ENCODE measurements at regions not wholly inside any gene's neighbourhood (a gene's known extent, or its start where the extent isn't known, plus 50 kb on each side); places are given as distances from the start of the nearest gene placed in this dataset.

DNA sequence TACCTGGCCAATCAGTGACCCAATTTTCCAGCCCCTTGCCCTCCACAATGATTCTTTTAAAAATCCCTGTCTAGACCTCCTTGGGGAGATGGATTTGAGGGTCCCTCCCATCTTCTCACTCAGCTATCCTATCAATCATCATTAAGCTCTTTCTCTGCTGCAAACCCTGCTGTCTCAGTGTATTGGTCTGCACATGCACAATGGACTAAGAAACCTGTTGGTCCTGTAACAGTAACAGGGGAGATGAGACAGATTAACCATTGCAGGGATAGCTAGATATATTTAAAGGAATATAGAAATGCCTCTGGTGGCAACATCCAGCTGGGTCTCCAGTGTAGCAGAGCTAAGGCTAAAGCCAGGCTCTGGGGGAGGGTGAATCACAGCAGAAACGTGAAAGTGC, 74.6 kb upstream of the CHRNA7 start:
- no peaks in the 10 kb centered on the region for H3K36me3 ChIP-seq (ENCODE audit: low read depth)
- TF ChIP-seq, protein P1, sequence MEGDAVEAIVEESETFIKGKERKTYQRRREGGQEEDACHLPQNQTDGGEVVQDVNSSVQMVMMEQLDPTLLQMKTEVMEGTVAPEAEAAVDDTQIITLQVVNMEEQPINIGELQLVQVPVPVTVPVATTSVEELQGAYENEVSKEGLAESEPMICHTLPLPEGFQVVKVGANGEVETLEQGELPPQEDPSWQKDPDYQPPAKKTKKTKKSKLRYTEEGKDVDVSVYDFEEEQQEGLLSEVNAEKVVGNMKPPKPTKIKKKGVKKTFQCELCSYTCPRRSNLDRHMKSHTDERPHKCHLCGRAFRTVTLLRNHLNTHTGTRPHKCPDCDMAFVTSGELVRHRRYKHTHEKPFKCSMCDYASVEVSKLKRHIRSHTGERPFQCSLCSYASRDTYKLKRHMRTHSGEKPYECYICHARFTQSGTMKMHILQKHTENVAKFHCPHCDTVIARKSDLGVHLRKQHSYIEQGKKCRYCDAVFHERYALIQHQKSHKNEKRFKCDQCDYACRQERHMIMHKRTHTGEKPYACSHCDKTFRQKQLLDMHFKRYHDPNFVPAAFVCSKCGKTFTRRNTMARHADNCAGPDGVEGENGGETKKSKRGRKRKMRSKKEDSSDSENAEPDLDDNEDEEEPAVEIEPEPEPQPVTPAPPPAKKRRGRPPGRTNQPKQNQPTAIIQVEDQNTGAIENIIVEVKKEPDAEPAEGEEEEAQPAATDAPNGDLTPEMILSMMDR (IDR thresholded peaks at IDR 0.05; ENCODE audit: poor library complexity, severe bottlenecking) = no peak
- H3K4me3 ChIP-seq (ENCODE audit: severe bottlenecking) = no peak overlapping the region
- no peak overlapping the region for H3K27ac ChIP-seq (ENCODE audit: poor library complexity, severe bottlenecking)
- no peaks in the 10 kb centered on the region for H3K4me1 ChIP-seq (ENCODE audit: insufficient read depth, poor library complexity, severe bottlenecking)
- peaks cover 14% of the 10 kb centered on the region for H3K27me3 ChIP-seq (ENCODE audit: insufficient read depth, poor library complexity, severe bottlenecking)
- no peaks in the 10 kb centered on the region for H3K9me3 ChIP-seq (ENCODE audit: severe bottlenecking)
- DNase-seq (ENCODE audit: low spot score) (no peak), ATAC-seq (ENCODE audit: low read depth) (no peak)

DNA sequence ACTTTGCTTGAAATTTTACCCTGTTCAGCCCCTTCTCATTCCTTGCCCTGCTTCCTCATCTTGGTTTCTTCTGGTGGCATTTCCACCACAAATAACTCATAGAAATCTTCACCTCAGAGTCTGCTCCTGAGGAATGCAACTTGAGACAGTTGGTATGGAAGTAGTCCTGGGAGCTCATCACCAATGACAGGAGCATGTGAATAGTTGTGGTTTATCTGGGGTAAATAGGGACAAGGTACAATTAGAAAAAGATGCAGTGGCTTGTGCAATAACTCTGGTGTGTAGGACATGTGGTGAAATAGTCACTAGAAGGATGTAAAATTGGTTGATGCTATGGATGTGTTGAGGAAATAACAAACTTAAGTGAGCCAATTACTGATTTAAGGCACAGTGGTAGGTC, 72.7 kb upstream of the CHRNA7 start:
- no peak for ATAC-seq (ENCODE audit: low read depth)
- TF ChIP-seq, protein P1 (IDR thresholded peaks at IDR 0.05; ENCODE audit: poor library complexity, severe bottlenecking) = no peak

DNA sequence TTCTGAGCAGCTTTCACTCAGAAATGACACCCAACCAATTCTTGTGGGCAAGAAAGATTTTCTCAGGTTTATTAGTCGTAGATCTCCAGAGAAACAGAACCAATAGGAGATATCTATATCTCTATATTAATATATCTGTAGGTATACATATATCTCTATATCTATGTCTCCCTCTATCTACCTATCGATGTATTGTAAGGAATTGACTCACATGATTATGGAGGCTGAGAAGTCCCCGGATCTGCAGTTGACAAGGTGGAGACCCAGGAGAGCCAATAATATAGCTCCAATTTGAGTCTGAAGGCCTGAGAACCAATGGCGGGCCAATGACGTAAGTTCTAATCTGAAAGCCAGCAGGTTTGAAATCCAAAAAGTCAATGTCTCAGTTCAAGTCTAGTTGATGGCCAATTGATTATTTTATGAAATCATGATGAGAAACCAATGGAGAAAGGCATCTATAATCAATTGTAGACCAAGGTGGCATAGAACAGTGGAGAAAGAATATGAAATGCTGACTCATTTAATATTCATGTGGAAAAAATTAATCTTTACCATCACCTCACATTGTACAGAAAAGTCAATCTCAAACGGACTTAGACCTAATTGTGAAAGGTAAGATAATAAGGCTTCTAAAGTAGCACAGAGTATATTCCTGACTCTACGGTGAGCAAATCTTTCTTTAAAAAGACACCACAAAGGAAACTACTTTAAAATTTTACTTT, 65.6 kb upstream of the CHRNA7 start:
- Histone ChIP-seq H3K4me3 (ENCODE audit: severe bottlenecking) (no peak overlapping the region), H3K9me3 (ENCODE audit: severe bottlenecking) (no peaks in the 10 kb centered on the region), H3K27me3 (ENCODE audit: insufficient read depth, poor library complexity, severe bottlenecking) (peaks cover 44% of the 10 kb centered on the region), H3K27ac (ENCODE audit: poor library complexity, severe bottlenecking) (no peak overlapping the region), H3K4me1 (ENCODE audit: insufficient read depth, poor library complexity, severe bottlenecking) (no peaks in the 10 kb centered on the region), H3K36me3 (ENCODE audit: low read depth) (no peaks in the 10 kb centered on the region)
- TF ChIP-seq, protein P1 (IDR thresholded peaks at IDR 0.05; ENCODE audit: poor library complexity, severe bottlenecking) = peak; percentile 30
- DNase-seq (ENCODE audit: low spot score) (no peak), ATAC-seq (ENCODE audit: low read depth) (peak; percentile 50; the same call in 2 of the 3 replicates)

More for the DNA sequence above, 72.7 kb upstream of the CHRNA7 start:
- no peak overlapping the region for H3K4me3 ChIP-seq (ENCODE audit: severe bottlenecking)
- H3K27ac ChIP-seq (ENCODE audit: poor library complexity, severe bottlenecking) = no peak overlapping the region
- DNase-seq (ENCODE audit: low spot score) = no peak
- H3K9me3 ChIP-seq (ENCODE audit: severe bottlenecking) = no peaks in the 10 kb centered on the region
- H3K36me3 ChIP-seq (ENCODE audit: low read depth) = no peaks in the 10 kb centered on the region
- H3K27me3 ChIP-seq (ENCODE audit: insufficient read depth, poor library complexity, severe bottlenecking) = peaks cover 4% of the 10 kb centered on the region
- no peaks in the 10 kb centered on the region for H3K4me1 ChIP-seq (ENCODE audit: insufficient read depth, poor library complexity, severe bottlenecking)

DNA sequence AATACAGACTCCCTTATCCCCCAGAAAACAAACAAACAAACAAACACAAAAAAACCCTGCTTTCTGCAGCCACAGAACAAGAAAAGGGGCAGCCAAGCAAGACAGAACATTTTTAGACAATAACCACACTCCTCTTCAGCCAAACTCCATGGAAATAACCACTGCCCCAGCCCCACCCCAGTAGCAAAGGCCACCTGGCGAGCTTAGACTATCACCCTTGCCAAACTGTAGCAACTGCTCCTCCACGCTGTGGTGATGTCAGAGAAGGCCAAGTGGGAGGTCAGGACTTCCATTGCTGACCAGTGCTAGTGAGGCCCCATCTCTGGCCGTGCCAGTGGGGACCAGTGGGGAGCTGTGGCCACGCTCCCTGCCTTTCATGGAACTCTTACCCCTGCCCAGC, 60.3 kb upstream of the CHRNA7 start:
- no peaks in the 10 kb centered on the region for H3K4me1 ChIP-seq (ENCODE audit: insufficient read depth, poor library complexity, severe bottlenecking)
- peaks cover 51% of the 10 kb centered on the region for H3K27me3 ChIP-seq (ENCODE audit: insufficient read depth, poor library complexity, severe bottlenecking)
- H3K4me3 ChIP-seq (ENCODE audit: severe bottlenecking) = no peak overlapping the region
- ATAC-seq (ENCODE audit: low read depth) (no peak), DNase-seq (ENCODE audit: low spot score) (no peak)
- no peaks in the 10 kb centered on the region for H3K9me3 ChIP-seq (ENCODE audit: severe bottlenecking)
- no peak overlapping the region for H3K27ac ChIP-seq (ENCODE audit: poor library complexity, severe bottlenecking)
- TF ChIP-seq, protein P1 (IDR thresholded peaks at IDR 0.05; ENCODE audit: poor library complexity, severe bottlenecking) = no peak
- H3K36me3 ChIP-seq (ENCODE audit: low read depth) = no peaks in the 10 kb centered on the region

DNA sequence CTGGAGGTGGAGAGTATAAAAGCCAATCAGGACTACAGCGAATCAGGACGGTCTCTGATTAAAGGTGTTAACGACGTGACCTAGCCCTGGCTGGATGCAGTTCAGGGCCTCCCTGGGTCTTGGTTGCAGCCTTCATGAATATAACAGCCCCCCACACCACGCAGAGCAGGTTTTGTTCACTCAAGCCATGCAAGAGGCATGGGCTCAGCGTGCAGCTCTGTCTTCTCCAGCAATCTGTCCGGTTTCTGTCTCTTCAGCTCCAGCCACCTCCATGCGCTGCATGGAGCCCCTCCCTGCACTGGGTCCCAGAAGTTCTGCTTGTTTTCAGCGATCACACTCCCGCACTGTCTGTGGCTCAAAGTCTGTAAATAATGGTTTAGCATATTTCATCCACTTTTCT, 57.1 kb upstream of the CHRNA7 start:
- DNase-seq (ENCODE audit: low spot score) (no peak), ATAC-seq (ENCODE audit: low read depth) (no peak)
- TF ChIP-seq, protein P1 (IDR thresholded peaks at IDR 0.05; ENCODE audit: poor library complexity, severe bottlenecking) = no peak
- no peak overlapping the region for H3K27ac ChIP-seq (ENCODE audit: poor library complexity, severe bottlenecking)
- no peaks in the 10 kb centered on the region for H3K36me3 ChIP-seq (ENCODE audit: low read depth)
- H3K9me3 ChIP-seq (ENCODE audit: severe bottlenecking) = no peaks in the 10 kb centered on the region
- H3K4me1 ChIP-seq (ENCODE audit: insufficient read depth, poor library complexity, severe bottlenecking) = peaks cover 2% of the 10 kb centered on the region
- H3K27me3 ChIP-seq (ENCODE audit: insufficient read depth, poor library complexity, severe bottlenecking) = peaks cover 25% of the 10 kb centered on the region
- no peak overlapping the region for H3K4me3 ChIP-seq (ENCODE audit: severe bottlenecking)
